Spleen (tissue), 11 donors: ENCODE measurements at regions not wholly inside any gene's neighbourhood (a gene's known extent, or its start where the extent isn't known, plus 50 kb on each side); places are given as distances from the start of the nearest gene placed in this dataset.

Source experiments
- DNase-seq: peaks from one replicate; pipeline ENCODE4 v3.0.0-alpha.2; 2020
- H3K27ac ChIP-seq, 8 donors: fragments of 200-600 bp; sonication (generic) in 7 of 8; 1 replicate in 4 of 8; 2 replicates in 4 of 8; pipeline versions ENCODE4 v1.5.0 to v1.8.0; 2016 to 2021; ENCODE audit warnings: inconsistent platforms in 4 of 8, mild to moderate bottlenecking in 4 of 8, moderate library complexity in 1 of 8
- H3K27me3 ChIP-seq, 7 donors: fragments of 200-600 bp; sonication (generic) in 6 of 7; replicated peaks in 1 of 7; 1 replicate in 4 of 7; 2 replicates in 3 of 7; pipeline versions ENCODE4 v1.5.0 to v1.8.0; 2016 to 2021; ENCODE audit warnings: inconsistent platforms in 3 of 7, mild to moderate bottlenecking in 1 of 7
- H3K36me3 ChIP-seq, 6 donors: fragments of 200-600 bp; sonication (generic) in 5 of 6; 1 replicate in 4 of 6; 2 replicates in 2 of 6; pipeline versions ENCODE4 v1.5.0 to v1.8.0; 2016 to 2021; ENCODE audit warnings: inconsistent platforms in 2 of 6
- H3K4me1 ChIP-seq, 6 donors: fragments of 200-600 bp; sonication (generic) in 5 of 6; 1 replicate in 3 of 6; 2 replicates in 3 of 6; pipeline versions ENCODE4 v1.5.0 to v1.8.0; 2016 to 2021; ENCODE audit warnings: inconsistent platforms in 3 of 6
- H3K4me3 ChIP-seq, 8 donors: fragments of 200-600 bp; sonication (generic) in 7 of 8; 1 replicate in 4 of 8; 2 replicates in 4 of 8; pipeline versions ENCODE4 v1.5.0 to v1.8.0; 2016 to 2021; ENCODE audit warnings: inconsistent platforms in 4 of 8, mild to moderate bottlenecking in 4 of 8, moderate library complexity in 2 of 8
- H3K9me3 ChIP-seq, 8 donors: fragments of 200-600 bp; sonication (generic) in 7 of 8; 1 replicate in 4 of 8; 2 replicates in 4 of 8; pipeline versions ENCODE4 v1.5.0 to v1.8.0; 2016 to 2021; ENCODE audit warnings: inconsistent platforms in 4 of 8
- CTCF ChIP-seq, 11 experiments: fragments of 200-600 bp in 7 of 11; fragments of 450-650 bp in 4 of 11; sonication (generic) in 4 of 11; IDR thresholded peaks in 8 of 11; conservative IDR thresholded peaks in 3 of 11; 1 replicate in 7 of 11; 2 replicates in 4 of 11; pipeline versions ENCODE4 v1.4.0 to v1.8.0; 2016 to 2021; ENCODE audit warnings: antibody characterized with exemption in 11 of 11, inconsistent platforms in 4 of 11, mild to moderate bottlenecking in 1 of 11
- POLR2A ChIP-seq, 3 donors: fragments of 450-650 bp; IDR thresholded peaks; one replicate each; pipeline ENCODE4 v1.5.1; 2017; ENCODE audit warnings: antibody characterized with exemption in 3 of 3, mild to moderate bottlenecking in 1 of 3
- POLR2AphosphoS5 ChIP-seq, 3 donors: sonication (generic); formaldehyde crosslinking; IDR thresholded peaks; one replicate each; pipeline ENCODE4 v1.5.1; 2017; ENCODE audit warnings: antibody characterized with exemption in 3 of 3
- WGBS, 5 donors: extraction: QIAGEN DNeasy Blood & Tissue Kit in 3 of 5; methylation state at CpG; one replicate each; pipeline versions ENCODE4 v1.1.5 to v1.1.7; 2013 to 2018; 5-methylcytosine and 5-hydroxymethylcytosine counted together
- intact Hi-C: fragments of 100-400 bp; cut with DNase I; formaldehyde crosslinking; loops from one replicate; pipeline ENCODE4 v1.15.0; 2023; ENCODE audit warnings: low total_unique reads
- donor health status: healthy with polysubstance abuse.
- donor health status: DM: no; HTN: no; CAD: no; lungs with moderate emphysema.
- donor health status: DM: no; HTN: no; CAD: no.
- donor health status: Bipolar disorder and iron deficiency.
- donor health status: healthy.
- donor health status: DM: no; HTN: no; CAD: no.
- donor health status: DM: yes; HTN: yes; CAD: no.

DNA sequence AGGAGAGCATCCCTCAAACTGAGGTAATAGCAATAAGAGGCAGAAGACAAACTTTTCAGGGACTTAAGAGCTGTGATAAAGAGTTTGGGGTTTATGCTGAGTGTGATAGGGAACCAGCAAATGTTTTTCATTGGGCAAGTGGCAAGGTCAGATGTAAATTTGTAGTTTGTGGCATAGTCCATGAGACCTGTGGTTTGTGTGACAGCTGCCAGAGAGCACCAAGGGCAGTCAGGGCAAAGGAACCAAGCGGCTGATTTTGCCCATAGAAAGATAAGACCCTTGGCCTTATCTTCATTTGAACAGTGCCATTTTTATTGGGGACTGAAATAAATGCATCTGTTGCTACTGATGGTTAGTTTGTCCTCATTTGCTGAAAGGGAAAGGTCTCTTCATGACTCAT lies 220.3 kb downstream of the LRRN1 start:
- H3K4me1 ChIP-seq = no peaks in the 10 kb centered on the region
- no peak overlapping the region for H3K27ac ChIP-seq
- no peak for TF ChIP-seq POLR2AphosphoS5 (IDR thresholded peaks at IDR 0.05)
- no peak for TF ChIP-seq POLR2A (IDR thresholded peaks at IDR 0.05)
- TF ChIP-seq CTCF (IDR thresholded peaks at IDR 0.05 in 8 of 11, conservative IDR thresholded peaks at IDR 0.05 in 3 of 11) = no peak
- no peak overlapping the region for H3K4me3 ChIP-seq
- peaks cover 0 to 11% (median 7%) of the 10 kb centered on the region in 8 donors for H3K9me3 ChIP-seq
- H3K27me3 ChIP-seq = no peaks in the 10 kb centered on the region
- no peaks in the 10 kb centered on the region for H3K36me3 ChIP-seq
- intact Hi-C loops = no loop called here
- 47 to 89% (median 70%) methylated on average over 1 of the region's 1 CpG for WGBS, 5 donors
- no peak for DNase-seq

- intact Hi-C loops = no loop called here
- no peak overlapping the region for H3K4me3 ChIP-seq
- H3K4me1 ChIP-seq = no peaks in the 10 kb centered on the region
- TF ChIP-seq POLR2AphosphoS5 (IDR thresholded peaks at IDR 0.05) (no peak), POLR2A (IDR thresholded peaks at IDR 0.05) (no peak), CTCF (IDR thresholded peaks at IDR 0.05 in 8 of 11, conservative IDR thresholded peaks at IDR 0.05 in 3 of 11) (no peak)
- H3K36me3 ChIP-seq = no peaks in the 10 kb centered on the region
- no peak overlapping the region for H3K27ac ChIP-seq
- H3K9me3 ChIP-seq = peaks cover 0 to 11% (median 7%) of the 10 kb centered on the region in 8 donors
- no peak for DNase-seq
- 24 to 50% (median 27%) methylated on average over 1 of the region's 1 CpG for whole genome bisulfite sequencing, 5 donors
- no peaks in the 10 kb centered on the region for H3K27me3 ChIP-seq
Observed at GRCh38 chr3:4021162-4021561, 221.9 kb downstream of the LRRN1 start.

DNA sequence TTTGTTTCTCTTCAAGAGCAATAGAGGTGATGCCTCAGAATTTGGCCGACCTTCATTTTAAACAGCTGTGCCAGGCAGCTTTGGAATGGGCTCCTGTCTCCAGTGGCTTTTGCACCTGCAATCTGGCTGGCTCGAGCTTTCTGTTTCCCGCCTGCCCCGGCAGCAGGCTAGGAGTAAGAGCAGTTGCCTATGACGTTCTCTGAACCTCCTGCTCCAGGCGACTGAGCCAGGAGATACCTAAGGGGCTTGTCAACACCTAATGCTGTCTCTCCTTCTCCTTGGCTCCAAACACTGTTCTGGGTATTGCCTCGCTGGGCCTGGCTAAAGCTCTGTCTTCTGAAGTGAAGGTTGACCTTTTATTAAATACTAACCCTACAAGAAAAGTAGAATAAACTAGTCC lies 229.9 kb downstream of the LRRN1 start:
- no peak for DNase-seq
- intact Hi-C loops = no loop called here
- H3K36me3 ChIP-seq = no peaks in the 10 kb centered on the region
- no peaks in the 10 kb centered on the region for H3K27me3 ChIP-seq
- H3K4me3 ChIP-seq = no peak overlapping the region
- WGBS, 5 donors = 86 to 98% (median 90%) methylated on average over 7 of the region's 7 CpGs
- H3K9me3 ChIP-seq = no peaks in the 10 kb centered on the region
- H3K4me1 ChIP-seq = no peaks in the 10 kb centered on the region
- H3K27ac ChIP-seq = no peak overlapping the region
- TF ChIP-seq POLR2A (IDR thresholded peaks at IDR 0.05) = no peak
- no peak for TF ChIP-seq CTCF (IDR thresholded peaks at IDR 0.05 in 8 of 11, conservative IDR thresholded peaks at IDR 0.05 in 3 of 11)
- no peak for TF ChIP-seq POLR2AphosphoS5 (IDR thresholded peaks at IDR 0.05)

DNA sequence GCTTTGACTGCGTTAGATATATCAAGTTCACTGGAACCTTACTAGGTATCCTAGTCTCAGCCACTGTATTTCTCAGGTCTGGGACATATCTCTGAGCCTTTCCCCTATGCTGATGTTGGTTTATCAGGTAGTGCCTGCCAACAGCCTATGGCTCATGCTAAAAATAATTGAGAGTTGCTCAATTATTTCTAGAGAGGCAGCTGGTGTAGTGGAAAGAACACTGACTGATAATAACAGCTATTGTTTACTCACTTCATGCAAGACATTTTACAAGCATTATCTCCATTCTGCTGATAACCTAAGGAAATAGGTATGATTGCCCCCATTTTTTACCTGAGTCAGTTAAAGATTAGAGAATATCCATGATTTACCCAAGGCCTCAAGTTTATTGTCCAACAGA lies 231.4 kb downstream of the LRRN1 start:
- H3K27ac ChIP-seq = no peak overlapping the region
- no peaks in the 10 kb centered on the region for H3K9me3 ChIP-seq
- no peaks in the 10 kb centered on the region for H3K36me3 ChIP-seq
- no peaks in the 10 kb centered on the region for H3K27me3 ChIP-seq
- intact Hi-C loops = no loop called here
- H3K4me3 ChIP-seq = no peak overlapping the region
- 95 to 100% (median 97%) methylated on average over 1 of the region's 1 CpG for WGBS, 5 donors
- H3K4me1 ChIP-seq = no peaks in the 10 kb centered on the region
- no peak for DNase-seq
- TF ChIP-seq POLR2AphosphoS5 (IDR thresholded peaks at IDR 0.05) = no peak
- no peak for TF ChIP-seq POLR2A (IDR thresholded peaks at IDR 0.05)
- TF ChIP-seq CTCF (IDR thresholded peaks at IDR 0.05 in 8 of 11, conservative IDR thresholded peaks at IDR 0.05 in 3 of 11) = no peak
